Caco-2 (cell line): ENCODE measurements at regions not wholly inside any gene's neighbourhood (a gene's known extent, or its start where the extent isn't known, plus 50 kb on each side); places are given as distances from the start of the nearest gene placed in this dataset.

Source experiments
- BruUV-seq: library from RNA; stranded (reverse); fragments of 400-500 nt; replicated peaks from 2 replicates; lab custom pipeline; 2021; lab: Mats Ljungman, UMichigan
- CTCF ChIA-PET: fragments of 300-600 bp; sonication (Branson Sonifier 250); formaldehyde crosslinking; loops from one replicate; lab custom pipeline; 2022; ENCODE audit warnings: antibody characterized with exemption; lab: Charles Lee
- POLR2A ChIA-PET: fragments of 300-600 bp; sonication (Branson Sonifier 250); formaldehyde crosslinking; loops from one replicate; lab custom pipeline; 2022; ENCODE audit warnings: antibody characterized with exemption; lab: Charles Lee
- DNase-seq, 2 experiments: peaks; one replicate each; pipeline versions ENCODE4 v3.0.0 to v3.0.0-alpha.2; 2020 to 2022
- H3K27me3 ChIP-seq: replicated peaks from 2 replicates; pipeline ENCODE4 v1.6.0; 2011; ENCODE audit warnings: low read length; ENCODE audit not compliant: control insufficient read depth, insufficient read depth
- H3K36me3 ChIP-seq: 2 replicates; pipeline ENCODE4 v1.5.1; 2011; ENCODE audit warnings: low read length; ENCODE audit not compliant: control insufficient read depth, insufficient read depth
- H3K4me1 ChIP-seq: fragments of 250-450 bp; sonication (Bioruptor Pico); 2 replicates; pipeline ENCODE4 v1.5.1; 2020; ENCODE audit warnings: mild to moderate bottlenecking
- H3K4me3 ChIP-seq: 2 replicates; pipeline ENCODE4 v1.5.1; 2011; ENCODE audit warnings: low read depth, mild to moderate bottlenecking, control low read depth, low read length
- H3K9me3 ChIP-seq: fragments of 250-450 bp; sonication (Bioruptor Pico); 2 replicates; pipeline ENCODE4 v1.5.1; 2020; ENCODE audit warnings: mild to moderate bottlenecking, moderate library complexity
- H3K27ac Mint-ChIP-seq: one replicate; pipeline ENCODE4 v1.8.0; 2022; ENCODE audit warnings: mixed read lengths; ENCODE audit not compliant: unreplicated experiment
- H3K27me3 Mint-ChIP-seq: one replicate; pipeline ENCODE4 v1.8.0; 2022; ENCODE audit warnings: mixed read lengths; ENCODE audit not compliant: insufficient read depth, unreplicated experiment
- H3K36me3 Mint-ChIP-seq: one replicate; pipeline ENCODE4 v1.8.0; 2022; ENCODE audit warnings: mild to moderate bottlenecking, mixed read lengths; ENCODE audit not compliant: insufficient read depth, unreplicated experiment
- H3K4me1 Mint-ChIP-seq: one replicate; pipeline ENCODE4 v1.8.0; 2022; ENCODE audit warnings: low read depth, mixed read lengths; ENCODE audit not compliant: unreplicated experiment
- H3K4me3 Mint-ChIP-seq: one replicate; pipeline ENCODE4 v1.8.0; 2022; ENCODE audit warnings: mild to moderate bottlenecking, moderate library complexity, mixed read lengths; ENCODE audit not compliant: unreplicated experiment
- H3K9me3 Mint-ChIP-seq: one replicate; pipeline ENCODE4 v1.8.0; 2022; ENCODE audit warnings: mixed read lengths; ENCODE audit not compliant: unreplicated experiment
- intact Hi-C: fragments of 100-400 bp; cut with micrococcal nuclease; formaldehyde crosslinking; loops from one replicate; pipeline ENCODE4 v1.10.0; 2022; ENCODE audit not compliant: unreplicated experiment
- TF ChIP-seq, protein P1 (sequence below), 2 experiments: fragments of 200-600 bp in 1 of 2; IDR thresholded peaks; 1 replicate in 1 of 2; 2 replicates in 1 of 2; pipeline versions ENCODE4 v1.5.1 to v1.8.0; 2011 to 2022; ENCODE audit warnings: antibody characterized with exemption in 1 of 2, control low read depth in 1 of 2, inconsistent platforms in 1 of 2, low read depth in 1 of 2, low read length in 1 of 2, mild to moderate bottlenecking in 1 of 2, moderate library complexity in 1 of 2; ENCODE audit not compliant: insufficient read depth in 1 of 2, severe bottlenecking in 1 of 2, unreplicated experiment in 1 of 2

DNA sequence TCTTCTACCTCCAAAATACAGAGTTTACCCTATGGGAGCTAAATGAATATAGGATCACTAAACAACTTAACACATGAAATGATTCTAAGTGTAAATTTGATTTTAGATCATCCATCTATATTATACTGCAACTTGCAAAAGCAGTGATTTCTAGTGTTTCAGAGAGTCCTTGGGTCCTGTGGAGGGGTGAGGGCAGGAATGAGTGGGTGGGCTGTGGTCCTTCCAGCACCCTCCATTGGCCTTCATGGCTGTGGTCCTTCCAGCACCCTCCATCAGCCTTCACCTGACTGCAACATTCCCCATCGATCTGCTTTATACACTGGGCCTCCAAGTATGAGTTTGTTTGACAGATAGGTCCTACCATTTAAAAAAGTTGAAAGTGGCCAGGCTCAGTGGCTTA, 70.5 kb downstream of the TTC6 start:
- Histone ChIP-seq H3K36me3 (no peaks in the 10 kb centered on the region), H3K27me3 (no peaks in the 10 kb centered on the region), H3K4me1 (0 out of 2 replicates have a peak, but pooled peaks cover 4% of the 10 kb centered on the region), H3K9me3 (peaks cover 11% of the 10 kb centered on the region), H3K4me3 (no peak overlapping the region)
- ChIA-PET POLR2A (no interaction called here), CTCF (no interaction called here)
- Mint-ChIP-seq H3K27me3 (no peaks in the 10 kb centered on the region), H3K36me3 (no peaks in the 10 kb centered on the region), H3K27ac (no peak overlapping the region), H3K4me3 (no peak overlapping the region), H3K9me3 (peaks cover 25% of the 10 kb centered on the region), H3K4me1 (peaks cover 8% of the 10 kb centered on the region)
- intact Hi-C loops = no loop called here
- TF ChIP-seq, protein P1, sequence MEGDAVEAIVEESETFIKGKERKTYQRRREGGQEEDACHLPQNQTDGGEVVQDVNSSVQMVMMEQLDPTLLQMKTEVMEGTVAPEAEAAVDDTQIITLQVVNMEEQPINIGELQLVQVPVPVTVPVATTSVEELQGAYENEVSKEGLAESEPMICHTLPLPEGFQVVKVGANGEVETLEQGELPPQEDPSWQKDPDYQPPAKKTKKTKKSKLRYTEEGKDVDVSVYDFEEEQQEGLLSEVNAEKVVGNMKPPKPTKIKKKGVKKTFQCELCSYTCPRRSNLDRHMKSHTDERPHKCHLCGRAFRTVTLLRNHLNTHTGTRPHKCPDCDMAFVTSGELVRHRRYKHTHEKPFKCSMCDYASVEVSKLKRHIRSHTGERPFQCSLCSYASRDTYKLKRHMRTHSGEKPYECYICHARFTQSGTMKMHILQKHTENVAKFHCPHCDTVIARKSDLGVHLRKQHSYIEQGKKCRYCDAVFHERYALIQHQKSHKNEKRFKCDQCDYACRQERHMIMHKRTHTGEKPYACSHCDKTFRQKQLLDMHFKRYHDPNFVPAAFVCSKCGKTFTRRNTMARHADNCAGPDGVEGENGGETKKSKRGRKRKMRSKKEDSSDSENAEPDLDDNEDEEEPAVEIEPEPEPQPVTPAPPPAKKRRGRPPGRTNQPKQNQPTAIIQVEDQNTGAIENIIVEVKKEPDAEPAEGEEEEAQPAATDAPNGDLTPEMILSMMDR (IDR thresholded peaks at IDR 0.05; ENCODE audit: insufficient read depth in 1 of 2, low read depth in 1 of 2, low read length in 1 of 2, severe bottlenecking in 1 of 2, unreplicated experiment in 1 of 2) = no peak
- DNase-seq = no peak
- no TSS peak for BruUV-seq

DNA sequence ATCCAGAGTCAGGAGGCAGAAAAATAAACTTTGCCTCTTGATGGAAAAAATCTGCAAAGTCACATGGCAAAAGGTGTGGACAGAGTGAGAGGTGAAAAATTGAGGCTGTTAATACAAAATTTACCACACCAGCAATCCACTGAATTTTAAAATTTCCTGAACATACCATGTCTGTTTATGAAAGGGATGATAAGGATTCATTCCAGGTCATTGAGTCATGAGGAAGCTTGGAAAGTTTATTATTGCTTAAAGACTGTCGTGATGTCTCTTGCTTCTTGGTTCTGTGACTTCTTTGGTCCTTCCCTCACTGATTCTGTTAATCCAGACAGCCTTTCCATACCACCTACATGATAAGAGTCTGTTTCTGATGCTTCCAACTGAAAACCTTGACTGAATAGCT, 73.2 kb downstream of the TTC6 start:
- no TSS peak for BruUV-seq
- H3K9me3 Mint-ChIP-seq = peaks cover 10% of the 10 kb centered on the region
- DNase-seq = no peak
- POLR2A ChIA-PET = no interaction called here
- no peaks in the 10 kb centered on the region for H3K36me3 Mint-ChIP-seq
- H3K27me3 ChIP-seq = no peaks in the 10 kb centered on the region
- intact Hi-C loops = no loop called here
- no peaks in the 10 kb centered on the region for H3K36me3 ChIP-seq
- CTCF ChIA-PET = no interaction called here
- peaks cover 4% of the 10 kb centered on the region; the same call in 1 of the 2 replicates for H3K9me3 ChIP-seq
- H3K4me1 ChIP-seq = 0 out of 2 replicates have a peak, but pooled peaks cover 4% of the 10 kb centered on the region
- peaks cover 8% of the 10 kb centered on the region for H3K4me1 Mint-ChIP-seq
- TF ChIP-seq, protein P1 (IDR thresholded peaks at IDR 0.05; ENCODE audit: insufficient read depth in 1 of 2, low read depth in 1 of 2, low read length in 1 of 2, severe bottlenecking in 1 of 2, unreplicated experiment in 1 of 2) = no peak
- no peak overlapping the region for H3K4me3 ChIP-seq
- no peak overlapping the region for H3K4me3 Mint-ChIP-seq
- no peaks in the 10 kb centered on the region for H3K27me3 Mint-ChIP-seq
- H3K27ac Mint-ChIP-seq = no peak overlapping the region

DNA sequence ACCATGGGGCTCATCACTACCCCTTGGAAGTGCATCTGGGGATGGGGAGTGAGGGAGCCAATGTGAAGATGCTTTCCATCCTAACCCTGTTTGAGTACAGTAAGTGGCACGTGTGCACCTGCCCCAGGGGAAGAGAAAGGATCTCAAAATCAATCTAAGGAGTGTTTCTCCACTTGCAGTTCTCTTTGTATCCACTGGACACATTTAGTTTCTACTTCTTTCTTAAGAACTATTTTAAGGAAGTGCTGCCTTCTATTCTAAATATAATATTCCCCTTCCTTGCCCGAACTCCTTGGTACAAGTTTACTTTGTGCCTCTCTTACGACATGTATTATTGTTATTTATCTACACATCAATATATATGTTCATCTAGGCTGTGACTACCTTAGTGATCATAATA, 73.8 kb downstream of the TTC6 start:
- no peak for DNase-seq
- intact Hi-C loops = no loop called here
- ChIA-PET CTCF (no interaction called here), POLR2A (no interaction called here)
- TF ChIP-seq, protein P1 (IDR thresholded peaks at IDR 0.05; ENCODE audit: insufficient read depth in 1 of 2, low read depth in 1 of 2, low read length in 1 of 2, severe bottlenecking in 1 of 2, unreplicated experiment in 1 of 2) = no peak
- Mint-ChIP-seq H3K4me1 (peaks cover 8% of the 10 kb centered on the region), H3K27me3 (no peaks in the 10 kb centered on the region), H3K4me3 (no peak overlapping the region), H3K27ac (no peak overlapping the region), H3K9me3 (peaks cover 6% of the 10 kb centered on the region), H3K36me3 (no peaks in the 10 kb centered on the region)
- no TSS peak for BruUV-seq
- H3K4me1 ChIP-seq = 0 out of 2 replicates have a peak, but pooled peaks cover 4% of the 10 kb centered on the region
- peaks cover 4% of the 10 kb centered on the region; the same call in 1 of the 2 replicates for H3K9me3 ChIP-seq
- H3K27me3 ChIP-seq = no peaks in the 10 kb centered on the region
- no peaks in the 10 kb centered on the region for H3K36me3 ChIP-seq
- H3K4me3 ChIP-seq = no peak overlapping the region
